ENCODE measurements at regions not wholly inside any gene's neighbourhood (a gene's known extent, or its start where the extent isn't known, plus 50 kb on each side); places are given as distances from the start of the nearest gene placed in this dataset.

DNA sequence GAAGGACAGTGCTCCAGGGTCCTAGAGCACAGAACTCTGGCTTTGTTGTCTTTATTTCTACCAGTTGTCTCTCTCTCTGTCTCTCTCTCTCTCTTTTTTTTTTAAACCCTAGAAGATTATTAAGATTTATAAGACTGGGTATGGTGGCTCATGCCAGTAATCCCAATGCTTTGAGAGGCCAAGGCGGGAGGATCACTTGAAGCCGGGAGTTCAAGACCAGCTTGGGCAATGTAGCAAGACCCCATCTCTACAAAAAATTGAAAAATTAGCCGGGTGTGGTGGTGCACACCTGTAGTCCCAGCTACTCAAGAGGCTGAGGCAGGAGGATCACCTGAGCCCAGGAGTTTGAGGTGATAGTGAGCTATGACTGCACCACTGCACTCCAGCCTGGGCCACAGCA lies 65.0 kb upstream of the ABL1 start:
- no peak for ATAC-seq (replicated peaks in 6 of 8)
- Histone ChIP-seq H3K4me1 (replicated peaks in 1 of 2) (peaks cover 19 to 25% of the 10 kb centered on the region in 2 donors), H3K27ac (no peak overlapping the region), H3K4me3 (no peak overlapping the region)
- in situ Hi-C loops (cut with MboI; ENCODE audit: low pct_unique_long_range_greater_than_20kb in 2 of 9, low sequenced_read_pairs in 9 of 9, unreplicated experiment in 9 of 9) = loop anchor here in 1 of 9 experiments (25.0 kb wide), 1 partner anchor 92 kb away; no protein-coding TSS in a partner anchor
- WGBS, 10 experiments = 56 to 100% (median 75%) methylated on average over 1 to 3 of the region's 3 CpGs; no CpG with 5 or more reads in 2 of the 10 experiments

DNA sequence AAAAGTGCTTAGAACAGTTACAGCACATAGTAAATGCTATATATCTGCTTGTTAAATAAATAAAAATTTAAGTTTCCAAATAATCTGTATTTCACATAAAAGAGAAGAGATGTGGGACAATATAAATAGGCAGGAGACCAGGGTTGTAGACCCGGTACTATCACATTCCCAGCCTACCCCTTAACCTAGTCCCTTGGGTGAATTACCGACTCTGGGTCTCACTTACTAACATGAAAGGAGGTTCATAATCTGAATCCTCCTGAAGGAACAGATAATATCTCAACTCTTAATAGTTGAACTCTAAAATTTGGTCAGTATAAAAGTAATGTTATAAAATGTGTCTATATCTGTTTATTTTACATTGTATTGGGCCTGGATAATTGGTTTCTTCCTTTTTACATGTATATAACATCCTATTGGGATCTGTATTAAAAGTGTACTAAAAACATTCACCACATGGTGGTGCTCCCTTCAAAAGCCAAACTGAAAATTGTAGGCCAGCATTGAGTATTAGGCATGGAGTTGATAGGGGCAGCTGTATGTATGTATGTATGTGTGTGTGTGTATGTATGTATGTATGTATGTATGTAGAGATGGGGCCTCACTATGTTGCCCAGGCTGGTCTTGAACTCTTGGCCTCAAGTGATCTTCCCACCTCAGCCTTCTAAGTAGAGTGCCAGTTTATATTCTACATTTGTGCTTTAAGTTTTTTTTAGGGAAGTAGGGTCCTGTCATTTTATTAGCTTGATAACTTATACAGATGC lies 64.2 kb upstream of the ABL1 start:
- in situ Hi-C loops (cut with MboI; ENCODE audit: low pct_unique_long_range_greater_than_20kb in 2 of 9, low sequenced_read_pairs in 9 of 9, unreplicated experiment in 9 of 9) = loop anchor here in 1 of 9 experiments (25.0 kb wide), 1 partner anchor 91 kb away; no protein-coding TSS in a partner anchor
- H3K27ac ChIP-seq = no peak overlapping the region
- ATAC-seq (replicated peaks in 6 of 8) = peak; percentile 52 to 94 (median 68)
- 20 to 100% (median 50%) methylated on average over 1 to 2 of the region's 2 CpGs; no CpG with 5 or more reads in 2 of the 10 experiments for WGBS, 10 experiments
- H3K4me3 ChIP-seq = no peak overlapping the region
- H3K4me1 ChIP-seq (replicated peaks in 1 of 2) = peaks cover 13 to 21% of the 10 kb centered on the region in 2 donors

DNA sequence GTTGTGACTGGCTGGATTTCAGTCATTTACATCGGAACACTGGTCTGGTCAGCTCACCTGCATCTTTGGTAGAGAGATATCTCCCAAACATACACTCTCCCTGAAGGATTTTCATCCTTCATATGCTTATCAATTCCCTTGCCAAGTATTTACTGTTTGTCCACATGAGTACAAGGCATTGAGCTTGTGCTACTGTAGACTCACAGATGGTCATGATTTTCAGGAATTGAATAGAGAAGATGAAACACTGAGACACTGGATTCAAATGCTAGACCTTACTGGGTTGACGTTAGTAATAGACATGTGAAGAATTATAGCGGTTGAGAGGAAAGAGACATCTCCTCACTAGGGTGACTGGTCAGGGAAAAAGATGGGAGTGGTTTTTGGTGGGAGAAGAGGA lies 62.9 kb upstream of the ABL1 start:
- H3K4me3 ChIP-seq = no peak overlapping the region
- ATAC-seq (replicated peaks in 6 of 8) = no peak
- in situ Hi-C loops (cut with MboI; ENCODE audit: low pct_unique_long_range_greater_than_20kb in 2 of 9, low sequenced_read_pairs in 9 of 9, unreplicated experiment in 9 of 9) = loop anchor here in 1 of 9 experiments (25.0 kb wide), 1 partner anchor 90 kb away; no protein-coding TSS in a partner anchor
- peaks cover 8 to 12% of the 10 kb centered on the region in 2 donors for H3K4me1 ChIP-seq (replicated peaks in 1 of 2)
- H3K27ac ChIP-seq = peak overlapping the region in 1 of 2 donors; percentile 28
- WGBS, 10 experiments = 60 to 100% (median 94%) methylated on average over 1 to 3 of the region's 3 CpGs; no CpG with 5 or more reads in 2 of the 10 experiments

DNA sequence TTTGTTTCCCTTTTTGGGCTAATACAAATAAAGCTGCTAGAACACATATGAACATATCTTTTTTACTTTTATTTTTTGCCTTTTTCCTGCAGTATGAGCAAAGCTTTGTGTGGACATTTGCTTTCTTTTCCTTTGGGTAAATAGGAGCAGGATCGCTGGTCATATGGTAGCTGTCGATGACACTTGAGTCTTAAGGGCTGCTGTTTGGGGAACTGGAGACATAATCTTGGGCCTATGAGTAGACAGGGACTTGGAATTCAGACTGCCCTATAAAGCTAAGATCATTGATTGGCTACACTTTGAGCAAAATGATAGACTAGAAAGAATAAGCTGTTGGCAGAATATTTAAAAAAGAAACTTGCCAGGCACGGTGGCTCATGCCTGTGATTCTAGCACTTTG lies 60.9 kb upstream of the ABL1 start:
- H3K4me3 ChIP-seq = no peak overlapping the region
- in situ Hi-C loops (cut with MboI; ENCODE audit: low pct_unique_long_range_greater_than_20kb in 2 of 9, low sequenced_read_pairs in 9 of 9, unreplicated experiment in 9 of 9) = loop anchor here in 1 of 9 experiments (25.0 kb wide), 1 partner anchor 88 kb away; no protein-coding TSS in a partner anchor
- 9 to 100% (median 91%) methylated on average over 1 to 3 of the region's 3 CpGs; no CpG with 5 or more reads in 2 of the 10 experiments for WGBS, 10 experiments
- H3K27ac ChIP-seq = no peak overlapping the region
- no peak for ATAC-seq (replicated peaks in 6 of 8)
- H3K4me1 ChIP-seq (replicated peaks in 1 of 2) = peaks cover 0 to under 1% of the 10 kb centered on the region in 2 donors

DNA sequence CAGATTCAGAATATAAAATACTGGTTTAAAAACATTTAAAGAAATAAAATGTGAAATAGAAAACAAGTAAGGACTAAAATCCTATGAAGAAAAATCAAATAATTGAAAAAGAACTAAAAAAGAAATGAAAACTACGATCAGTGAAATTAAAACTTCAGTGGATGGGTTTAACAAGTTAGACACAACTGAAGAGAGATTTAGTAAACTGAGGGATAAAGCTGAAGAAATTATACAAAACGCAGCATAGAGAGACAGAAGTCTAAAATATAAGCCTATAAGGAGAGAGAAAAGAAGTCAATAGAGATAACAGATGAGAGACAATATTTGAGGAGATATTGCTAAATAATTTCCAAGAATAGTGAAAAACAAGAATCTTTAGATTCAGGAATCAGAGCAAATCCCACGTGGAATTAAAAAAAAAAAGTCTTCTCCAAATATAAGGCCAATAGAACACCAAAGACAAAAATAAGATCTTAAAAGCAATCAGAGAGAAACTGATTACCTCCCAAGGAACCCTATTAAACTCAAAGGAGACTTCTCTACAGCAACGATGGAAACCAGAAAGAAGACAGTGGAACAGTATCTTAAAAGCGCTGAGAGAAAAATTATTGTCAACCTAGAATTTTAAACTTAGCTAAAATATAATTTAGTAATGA lies 59.6 kb upstream of the ABL1 start:
- H3K4me1 ChIP-seq (replicated peaks in 1 of 2) = peaks cover 2 to 3% of the 10 kb centered on the region in 2 donors
- WGBS, 10 experiments = 70 to 97% (median 94%) methylated on average over 3 to 5 of the region's 5 CpGs
- ATAC-seq (replicated peaks in 6 of 8) = no peak
- H3K27ac ChIP-seq = peak overlapping the region in 1 of 2 donors; percentile 35
- in situ Hi-C loops (cut with MboI; ENCODE audit: low pct_unique_long_range_greater_than_20kb in 2 of 9, low sequenced_read_pairs in 9 of 9, unreplicated experiment in 9 of 9) = no loop called here
- no peak overlapping the region for H3K4me3 ChIP-seq

DNA sequence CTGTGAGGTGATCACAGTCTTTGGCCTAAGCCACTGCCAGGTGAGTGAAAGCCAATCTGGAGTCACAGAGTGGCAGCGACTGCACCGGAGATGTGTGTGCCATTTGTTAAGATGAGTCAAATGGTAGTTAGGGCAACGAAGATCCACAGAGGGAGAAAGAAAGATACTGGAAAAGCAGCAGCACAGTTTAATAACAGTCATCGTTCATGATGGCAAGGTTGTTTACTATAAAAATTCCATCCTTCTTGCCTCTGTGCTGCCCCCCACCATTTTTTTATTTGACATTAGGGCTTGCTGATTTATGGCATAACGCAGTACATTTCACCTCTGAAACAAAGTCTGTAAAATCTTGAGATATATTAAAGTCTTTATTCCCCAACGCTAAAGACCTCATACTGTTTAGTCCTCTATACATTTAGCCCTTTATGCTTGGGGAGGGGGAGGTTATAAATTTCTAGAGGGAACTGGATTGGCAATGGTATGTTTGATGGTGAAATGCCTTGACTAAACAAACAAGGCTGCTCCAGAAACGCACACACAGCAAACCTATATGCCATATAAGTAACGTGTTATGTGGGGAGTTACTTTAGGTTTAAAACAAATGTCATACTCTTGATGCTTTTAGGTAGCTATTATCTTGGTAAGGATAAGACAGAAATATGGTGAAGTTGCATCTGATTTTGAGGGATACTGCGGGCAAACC lies 55.8 kb upstream of the ABL1 start:
- peak overlapping the region in 1 of 2 donors; percentile 25 for H3K27ac ChIP-seq
- in situ Hi-C loops (cut with MboI; ENCODE audit: low pct_unique_long_range_greater_than_20kb in 2 of 9, low sequenced_read_pairs in 9 of 9, unreplicated experiment in 9 of 9) = no loop called here
- peaks cover 9 to 17% of the 10 kb centered on the region in 2 donors for H3K4me1 ChIP-seq (replicated peaks in 1 of 2)
- ATAC-seq (replicated peaks in 6 of 8) = peak in 2 of 8 experiments; percentile 4 to 18
- 58 to 100% (median 88%) methylated on average over 1 to 9 of the region's 9 CpGs; no CpG with 5 or more reads in 1 of the 10 experiments for WGBS, 10 experiments
- no peak overlapping the region for H3K4me3 ChIP-seq

DNA sequence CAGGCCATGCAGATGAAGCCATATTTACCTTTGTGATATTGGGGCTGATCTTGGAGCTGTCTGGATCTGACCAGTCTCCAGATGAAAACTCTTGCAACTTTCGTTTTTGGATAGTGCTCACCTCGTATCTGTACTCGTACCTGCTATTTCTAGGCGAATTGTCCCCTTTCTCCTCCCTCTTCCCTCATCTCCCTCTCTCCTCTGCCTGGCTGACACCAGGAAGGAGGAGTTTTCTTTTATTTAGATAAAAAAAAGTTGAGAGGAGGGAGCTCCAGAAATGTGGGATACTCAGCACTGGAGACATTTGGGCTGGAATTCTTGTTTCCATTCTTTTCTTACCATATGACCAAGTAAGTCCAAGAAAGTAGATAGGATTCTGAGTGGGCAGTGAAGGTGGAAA lies 54.6 kb upstream of the ABL1 start:
- ATAC-seq (replicated peaks in 6 of 8) = peak in 1 of 8 experiments; percentile 2
- WGBS, 10 experiments = 0 to 100% (median 65%) methylated on average over 1 to 4 of the region's 4 CpGs; no CpG with 5 or more reads in 5 of the 10 experiments

DNA sequence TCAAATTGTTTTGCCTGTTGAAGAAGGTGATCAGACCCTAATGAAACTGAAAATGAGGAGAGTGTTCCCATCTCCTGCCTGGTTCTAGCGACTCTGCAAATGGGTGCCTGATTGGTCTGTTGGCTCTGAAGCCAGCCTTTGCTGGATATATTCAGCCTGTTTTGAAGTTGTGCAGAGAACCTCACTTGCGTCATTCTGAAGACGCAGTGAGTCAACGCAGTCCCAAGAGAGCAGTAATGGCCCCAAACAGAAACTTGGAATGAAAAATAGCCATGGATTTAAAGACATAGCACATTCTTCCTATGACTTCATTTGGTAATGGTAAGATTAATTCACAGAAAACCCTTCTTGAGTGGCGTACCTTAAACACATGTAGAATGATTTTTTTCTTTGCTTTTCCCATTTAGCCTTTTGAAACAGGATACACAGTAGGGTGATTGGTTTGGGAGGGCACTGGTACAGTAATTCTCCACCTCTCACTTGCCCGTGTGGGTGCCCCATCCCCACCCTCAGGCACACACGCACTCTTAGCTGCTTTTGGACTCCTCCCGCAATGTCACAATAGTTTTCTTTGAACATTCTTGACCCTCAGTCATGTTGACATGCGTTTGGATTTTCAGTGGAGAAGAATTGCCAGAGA lies 54.1 kb upstream of the ABL1 start:
- ATAC-seq (replicated peaks in 6 of 8) = peak; percentile 74 to 99 (median 96)
- H3K27ac ChIP-seq = peak overlapping the region; percentile 25 to 31
- peaks cover 9 to 17% of the 10 kb centered on the region in 2 donors for H3K4me1 ChIP-seq (replicated peaks in 1 of 2)
- 0 to 100% (median 70%) methylated on average over 1 to 8 of the region's 9 CpGs for WGBS, 10 experiments
- in situ Hi-C loops (cut with MboI; ENCODE audit: low pct_unique_long_range_greater_than_20kb in 2 of 9, low sequenced_read_pairs in 9 of 9, unreplicated experiment in 9 of 9) = no loop called here
- no peak overlapping the region for H3K4me3 ChIP-seq

More for the DNA sequence above, 54.6 kb upstream of the ABL1 start:
- in situ Hi-C loops (cut with MboI; ENCODE audit: low pct_unique_long_range_greater_than_20kb in 2 of 9, low sequenced_read_pairs in 9 of 9, unreplicated experiment in 9 of 9) = no loop called here
- Histone ChIP-seq H3K4me1 (replicated peaks in 1 of 2) (peaks cover 9 to 17% of the 10 kb centered on the region in 2 donors), H3K27ac (peak overlapping the region; percentile 5 to 25), H3K4me3 (no peak overlapping the region)

DNA sequence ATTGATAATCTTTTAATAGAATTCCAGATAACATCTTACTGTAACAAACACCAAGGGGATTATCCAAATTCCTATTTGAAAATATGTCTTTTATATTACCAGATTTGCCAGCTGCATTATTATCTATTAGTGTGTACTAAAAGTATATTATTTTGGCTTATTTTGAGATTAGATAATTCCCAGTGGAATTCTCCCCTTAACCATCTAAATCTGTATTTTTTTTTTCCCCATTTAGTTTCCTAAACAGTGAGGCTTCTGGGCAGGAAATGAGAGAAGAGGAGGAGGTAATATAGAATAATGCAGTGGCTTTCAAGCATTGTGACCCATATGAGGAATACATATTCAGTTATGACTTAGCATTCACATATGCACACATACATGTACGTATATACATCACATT lies 53.5 kb upstream of the ABL1 start:
- in situ Hi-C loops (cut with MboI; ENCODE audit: low pct_unique_long_range_greater_than_20kb in 2 of 9, low sequenced_read_pairs in 9 of 9, unreplicated experiment in 9 of 9) = no loop called here
- ATAC-seq (replicated peaks in 6 of 8) = peak in 2 of 8 experiments; percentile 39 to 81
- Histone ChIP-seq H3K4me1 (replicated peaks in 1 of 2) (peaks cover 9 to 17% of the 10 kb centered on the region in 2 donors), H3K4me3 (no peak overlapping the region), H3K27ac (peak overlapping the region in 1 of 2 donors; percentile 62)
- WGBS, 10 experiments = 17 to 100% (median 67%) methylated on average over 1 of the region's 1 CpG; no CpG with 5 or more reads in 7 of the 10 experiments

DNA sequence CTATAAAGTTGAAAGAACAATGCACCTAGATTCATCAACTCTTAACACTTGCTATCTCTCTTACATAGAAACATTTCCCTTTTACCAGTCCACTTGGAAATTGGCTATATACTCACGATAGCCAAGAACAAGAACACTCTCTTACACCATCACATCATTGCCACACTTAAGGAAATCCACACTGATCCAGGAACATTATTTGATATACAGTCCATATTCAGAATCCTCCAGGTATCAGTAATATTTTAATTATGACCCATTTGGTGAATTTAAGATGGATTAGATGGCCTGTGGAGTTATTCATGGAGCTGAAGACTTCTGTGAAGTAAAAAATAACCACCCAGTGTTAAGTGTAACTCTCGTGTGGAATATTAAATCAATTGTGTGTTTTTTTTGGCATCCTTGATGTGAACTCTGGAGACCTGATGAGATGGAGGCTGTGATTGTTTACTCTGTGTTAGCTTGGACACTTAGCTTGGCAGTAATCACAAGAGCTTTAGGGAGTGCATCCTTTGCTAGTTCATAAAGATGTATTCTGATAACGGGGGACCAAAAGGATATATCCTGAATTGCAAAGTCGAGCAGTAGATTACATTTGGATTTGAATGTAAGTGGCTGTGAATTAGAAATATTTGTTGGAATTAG lies 52.0 kb upstream of the ABL1 start:
- Histone ChIP-seq H3K27ac (peak overlapping the region in 1 of 2 donors; percentile 62), H3K4me1 (replicated peaks in 1 of 2) (peaks cover 9 to 17% of the 10 kb centered on the region in 2 donors), H3K4me3 (no peak overlapping the region)
- WGBS, 10 experiments = 35 to 100% (median 84%) methylated on average over 2 to 4 of the region's 4 CpGs; no CpG with 5 or more reads in 2 of the 10 experiments
- ATAC-seq (replicated peaks in 6 of 8) = peak in 1 of 8 experiments; percentile 4
- in situ Hi-C loops (cut with MboI; ENCODE audit: low pct_unique_long_range_greater_than_20kb in 2 of 9, low sequenced_read_pairs in 9 of 9, unreplicated experiment in 9 of 9) = no loop called here

DNA sequence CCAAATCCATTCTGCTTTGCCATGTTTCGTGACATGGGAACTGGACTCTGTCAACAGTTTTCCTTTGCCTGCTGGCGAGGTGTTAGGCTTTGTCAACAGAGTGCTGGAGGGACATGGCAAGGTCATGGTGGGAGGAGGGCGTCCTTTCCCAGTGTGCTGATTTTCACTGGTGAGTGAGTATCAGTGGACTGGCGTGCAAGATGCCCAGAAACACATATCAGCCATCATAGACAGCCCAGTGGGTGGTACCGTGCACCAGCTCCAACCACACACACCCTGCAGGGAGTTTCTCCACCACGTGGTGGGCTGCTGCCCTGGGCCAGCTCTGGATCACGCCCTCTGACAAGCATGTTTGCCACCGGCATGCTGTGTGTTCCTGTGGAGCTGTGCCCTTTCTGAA lies 50.0 kb upstream of the ABL1 start:
- peak overlapping the region; percentile 43 to 60 for H3K27ac ChIP-seq
- in situ Hi-C loops (cut with MboI; ENCODE audit: low pct_unique_long_range_greater_than_20kb in 2 of 9, low sequenced_read_pairs in 9 of 9, unreplicated experiment in 9 of 9) = no loop called here
- H3K4me1 ChIP-seq (replicated peaks in 1 of 2) = peaks cover 9 to 15% of the 10 kb centered on the region in 2 donors
- 33 to 100% (median 72%) methylated on average over 1 to 6 of the region's 8 CpGs; no CpG with 5 or more reads in 3 of the 10 experiments for WGBS, 10 experiments
- no peak overlapping the region for H3K4me3 ChIP-seq
- ATAC-seq (replicated peaks in 6 of 8) = peak in 2 of 8 experiments; percentile 6 to 22
